Loucy (cell line): ENCODE measurements at regions not wholly inside any gene's neighbourhood (a gene's known extent, or its start where the extent isn't known, plus 50 kb on each side); places are given as distances from the start of the nearest gene placed in this dataset.
"Not testable (repeated sequence)": the region's sequence is repeated elsewhere in the genome, so short reads cannot be mapped to it uniquely, and the experiment has no call there.

ENCODE experiments used
- H2AFZ ChIP-seq: fragments of 200-600 bp; sonication (generic); 2 replicates; pipeline ENCODE4 v1.6.0; 2016; ENCODE audit warnings: antibody characterized with exemption, mild to moderate bottlenecking, low read length, moderate library complexity
- H3F3A ChIP-seq: fragments of 200-600 bp; 2 replicates; pipeline ENCODE4 v1.6.0; 2016; ENCODE audit warnings: antibody characterized with exemption, low read depth, mild to moderate bottlenecking
- H3K27me3 ChIP-seq: fragments of 200-600 bp; sonication (generic); 2 replicates; pipeline ENCODE4 v1.6.1; 2014; ENCODE audit warnings: low read length, mild to moderate bottlenecking; ENCODE audit not compliant: insufficient read depth, poor library complexity, severe bottlenecking
- H3K36me3 ChIP-seq: fragments of 200-600 bp; sonication (generic); 2 replicates; pipeline ENCODE4 v1.6.1; 2016; ENCODE audit warnings: low read length; ENCODE audit not compliant: insufficient read depth
- H3K4me1 ChIP-seq: fragments of 200-600 bp; sonication (generic); 2 replicates; pipeline ENCODE4 v1.5.1; 2014; ENCODE audit warnings: low read length, mild to moderate bottlenecking; ENCODE audit not compliant: insufficient read depth, poor library complexity, severe bottlenecking
- H3K4me2 ChIP-seq: fragments of 200-600 bp; sonication (generic); 2 replicates; pipeline ENCODE4 v1.6.0; 2014; ENCODE audit warnings: antibody characterized with exemption, low read length, low read depth, mild to moderate bottlenecking; ENCODE audit not compliant: poor library complexity, severe bottlenecking
- H3K4me3 ChIP-seq: fragments of 200-600 bp; sonication (generic); 2 replicates; pipeline ENCODE4 v1.5.1; 2014; ENCODE audit warnings: low read length, mild to moderate bottlenecking, mixed read lengths; ENCODE audit not compliant: poor library complexity, severe bottlenecking
- H3K79me2 ChIP-seq: fragments of 200-600 bp; sonication (generic); 2 replicates; pipeline ENCODE4 v1.6.1; 2014; ENCODE audit warnings: low read length; ENCODE audit not compliant: insufficient read depth
- H3K9ac ChIP-seq: fragments of 200-600 bp; sonication (generic); 2 replicates; pipeline ENCODE4 v1.6.0; 2014; ENCODE audit warnings: mild to moderate bottlenecking, low read depth, low read length, moderate library complexity; ENCODE audit not compliant: poor library complexity, severe bottlenecking
- H3K9me2 ChIP-seq: fragments of 200-600 bp; sonication (generic); replicated peaks from 2 replicates; pipeline ENCODE4 v1.6.1; 2016; ENCODE audit warnings: low read depth, low read length, mixed read lengths
- H3K9me3 ChIP-seq: fragments of 200-600 bp; sonication (generic); 2 replicates; pipeline ENCODE4 v1.6.1; 2014; ENCODE audit warnings: mild to moderate bottlenecking, antibody characterized with exemption, low read length, low read depth; ENCODE audit not compliant: insufficient read depth
- H4K20me1 ChIP-seq: fragments of 200-600 bp; sonication (generic); 2 replicates; pipeline ENCODE4 v1.6.0; 2014; ENCODE audit warnings: antibody characterized with exemption, low read length, mild to moderate bottlenecking; ENCODE audit not compliant: insufficient read depth, poor library complexity, severe bottlenecking
- EZH2phosphoT487 ChIP-seq: fragments of 200-600 bp; IDR thresholded peaks from 2 replicates; pipeline ENCODE4 v1.6.1; 2018; ENCODE audit warnings: antibody characterized with exemption, mild to moderate bottlenecking, moderate library complexity, borderline replicate concordance
- TF ChIP-seq, protein P1 (sequence below): fragments of 200-600 bp; sonication (generic); conservative IDR thresholded peaks from 2 replicates; pipeline ENCODE4 v1.5.1; 2014; ENCODE audit warnings: mild to moderate bottlenecking, antibody characterized with exemption, low read length

DNA sequence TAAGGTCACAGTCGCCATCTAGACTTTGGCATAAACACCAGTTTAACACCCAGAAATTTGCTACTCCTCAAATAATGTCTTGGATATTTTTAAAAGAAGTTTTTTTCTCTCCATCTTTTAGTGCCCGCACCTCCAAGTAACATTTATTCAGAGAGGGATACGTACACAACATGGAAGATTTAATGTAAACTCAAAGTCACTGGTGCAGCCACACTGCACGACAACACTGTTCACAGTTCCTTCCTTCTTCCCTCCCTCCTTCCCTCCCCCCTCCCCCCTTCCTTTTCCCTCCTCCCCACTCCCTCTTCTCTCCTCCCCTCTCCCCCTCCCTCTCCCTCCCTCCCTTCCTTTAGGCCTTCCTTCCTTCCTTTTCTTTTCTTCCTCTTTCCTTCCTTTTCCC lies 56.5 kb downstream of the NPPC start:
- Histone ChIP-seq H3K9me2 (no peaks in the 10 kb centered on the region), H3K4me2 (no peak overlapping the region), H3K4me1 (no peaks in the 10 kb centered on the region), H3K9ac (no peak overlapping the region), H3K36me3 (no peaks in the 10 kb centered on the region), H3K4me3 (no peak overlapping the region), H3K9me3 (no peaks in the 10 kb centered on the region), H3K27me3 (no peaks in the 10 kb centered on the region), H3K79me2 (no peaks in the 10 kb centered on the region), H2AFZ (no peak overlapping the region), H3F3A (no peaks in the 10 kb centered on the region), H4K20me1 (no peaks in the 10 kb centered on the region)
- no peak for TF ChIP-seq EZH2phosphoT487
- TF ChIP-seq, protein P1, sequence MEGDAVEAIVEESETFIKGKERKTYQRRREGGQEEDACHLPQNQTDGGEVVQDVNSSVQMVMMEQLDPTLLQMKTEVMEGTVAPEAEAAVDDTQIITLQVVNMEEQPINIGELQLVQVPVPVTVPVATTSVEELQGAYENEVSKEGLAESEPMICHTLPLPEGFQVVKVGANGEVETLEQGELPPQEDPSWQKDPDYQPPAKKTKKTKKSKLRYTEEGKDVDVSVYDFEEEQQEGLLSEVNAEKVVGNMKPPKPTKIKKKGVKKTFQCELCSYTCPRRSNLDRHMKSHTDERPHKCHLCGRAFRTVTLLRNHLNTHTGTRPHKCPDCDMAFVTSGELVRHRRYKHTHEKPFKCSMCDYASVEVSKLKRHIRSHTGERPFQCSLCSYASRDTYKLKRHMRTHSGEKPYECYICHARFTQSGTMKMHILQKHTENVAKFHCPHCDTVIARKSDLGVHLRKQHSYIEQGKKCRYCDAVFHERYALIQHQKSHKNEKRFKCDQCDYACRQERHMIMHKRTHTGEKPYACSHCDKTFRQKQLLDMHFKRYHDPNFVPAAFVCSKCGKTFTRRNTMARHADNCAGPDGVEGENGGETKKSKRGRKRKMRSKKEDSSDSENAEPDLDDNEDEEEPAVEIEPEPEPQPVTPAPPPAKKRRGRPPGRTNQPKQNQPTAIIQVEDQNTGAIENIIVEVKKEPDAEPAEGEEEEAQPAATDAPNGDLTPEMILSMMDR, result no peak

DNA sequence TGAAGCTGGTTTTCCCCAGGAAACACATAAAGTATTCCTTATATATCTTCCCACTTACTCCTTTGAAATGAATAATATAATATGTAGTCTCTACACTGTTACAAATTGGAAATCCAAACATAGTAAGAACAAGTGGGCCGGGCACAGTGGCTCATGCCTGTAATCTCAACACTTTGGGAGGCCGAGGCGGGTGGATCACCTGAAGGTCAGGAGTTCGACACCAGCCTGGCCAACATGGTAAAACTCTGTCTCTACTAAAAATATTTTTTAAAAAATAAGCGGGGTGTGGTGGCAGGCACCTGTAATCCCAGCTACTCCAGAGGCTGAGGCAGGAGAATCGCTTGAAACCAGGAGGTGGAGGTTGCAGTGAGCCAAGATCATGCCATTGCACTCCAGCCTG lies 57.2 kb downstream of the NPPC start:
- not testable (repeated sequence) for H3K9me2 ChIP-seq

DNA sequence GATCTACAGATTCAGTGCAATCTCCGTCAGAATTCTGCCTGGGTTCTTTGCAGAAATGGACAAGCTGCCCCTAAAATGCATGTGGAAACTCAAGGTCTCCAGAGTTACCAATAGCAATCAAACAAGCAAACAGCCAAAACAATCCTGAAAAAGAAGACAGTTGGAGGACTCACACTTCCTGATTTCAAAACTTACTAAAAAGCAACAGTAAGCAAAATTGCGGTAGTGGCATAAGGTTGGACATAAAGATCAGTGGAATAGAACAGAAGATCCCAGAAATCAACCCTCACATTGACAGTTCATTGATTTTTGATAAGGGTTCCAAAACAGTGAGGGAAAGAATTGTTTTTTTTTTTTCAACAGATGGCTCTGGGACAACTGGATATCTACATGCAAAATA lies 59.7 kb downstream of the NPPC start:
- Histone ChIP-seq H3K79me2 (no peaks in the 10 kb centered on the region), H4K20me1 (no peaks in the 10 kb centered on the region), H3K9ac (no peak overlapping the region), H2AFZ (no peak overlapping the region), H3K27me3 (no peaks in the 10 kb centered on the region), H3K9me3 (no peaks in the 10 kb centered on the region), H3K4me2 (no peak overlapping the region), H3F3A (no peaks in the 10 kb centered on the region), H3K9me2 (no peaks in the 10 kb centered on the region), H3K4me1 (no peaks in the 10 kb centered on the region), H3K36me3 (no peaks in the 10 kb centered on the region), H3K4me3 (no peak overlapping the region)
- TF ChIP-seq EZH2phosphoT487, result no peak

More for the DNA sequence above, 57.2 kb downstream of the NPPC start:
- not testable (repeated sequence) for H3K4me3 ChIP-seq, H3K4me1 ChIP-seq, H3F3A ChIP-seq, H3K9me3 ChIP-seq, H4K20me1 ChIP-seq, H3K9ac ChIP-seq, H2AFZ ChIP-seq, H3K27me3 ChIP-seq, H3K36me3 ChIP-seq, H3K79me2 ChIP-seq, H3K4me2 ChIP-seq

DNA sequence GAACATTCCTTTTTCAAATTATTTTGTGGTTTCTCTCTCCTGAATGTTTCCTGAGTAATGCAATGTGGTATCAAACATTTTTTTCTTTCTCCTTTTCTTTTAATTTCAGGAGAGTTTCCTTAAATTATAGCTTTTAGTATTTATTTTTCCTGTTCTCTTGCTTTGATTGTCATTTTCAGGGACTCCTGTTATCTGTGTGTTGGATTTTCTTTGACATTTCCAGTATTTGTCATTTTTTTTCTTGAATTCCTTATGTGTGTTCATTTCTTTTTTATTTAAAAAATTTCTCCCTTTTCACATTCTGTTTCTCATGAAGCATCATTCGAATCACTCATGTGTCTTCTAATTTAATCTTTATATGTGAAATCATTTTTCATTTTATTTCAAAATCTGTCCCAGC lies 61.0 kb downstream of the NPPC start:
- Histone ChIP-seq H3K4me2 (no peak overlapping the region), H3K27me3 (no peaks in the 10 kb centered on the region)
- no peak for TF ChIP-seq EZH2phosphoT487

More for the DNA sequence above, 61.0 kb downstream of the NPPC start:
- H2AFZ ChIP-seq, result no peak overlapping the region
- no peaks in the 10 kb centered on the region for H3K4me1 ChIP-seq
- H3F3A ChIP-seq, result no peaks in the 10 kb centered on the region
- no peaks in the 10 kb centered on the region for H3K9me2 ChIP-seq
- no peaks in the 10 kb centered on the region for H3K79me2 ChIP-seq
- no peaks in the 10 kb centered on the region for H3K36me3 ChIP-seq
- no peaks in the 10 kb centered on the region for H3K9me3 ChIP-seq
- H4K20me1 ChIP-seq, result no peaks in the 10 kb centered on the region
- H3K4me3 ChIP-seq, result no peak overlapping the region
- no peak overlapping the region for H3K9ac ChIP-seq
